Gastroesophageal sphincter (tissue), 4 donors: ENCODE measurements at regions not wholly inside any gene's neighbourhood (a gene's known extent, or its start where the extent isn't known, plus 50 kb on each side); places are given as distances from the start of the nearest gene placed in this dataset.

Source experiments
- ATAC-seq: fragments of 150-250 bp; one replicate; pipeline ENCODE4 v1.9.1; 2016; ENCODE audit warnings: mild to moderate bottlenecking, moderate library complexity
- H3K27ac ChIP-seq, 4 donors: fragments of 200-600 bp; sonication (generic) in 3 of 4; 1 replicate in 3 of 4; 2 replicates in 1 of 4; pipeline ENCODE4 v1.5.1; 2016 to 2019
- H3K27me3 ChIP-seq: fragments of 200-600 bp; sonication (generic); one replicate; pipeline ENCODE4 v1.5.1; 2019
- H3K36me3 ChIP-seq, 2 donors: fragments of 200-600 bp; sonication (generic); one replicate each; pipeline ENCODE4 v1.5.1; 2019; ENCODE audit warnings: control low read depth in 1 of 2
- H3K4me1 ChIP-seq, 3 donors: fragments of 200-600 bp; sonication (generic); 1 replicate in 2 of 3; 2 replicates in 1 of 3; pipeline ENCODE4 v1.5.1; 2016 to 2019; ENCODE audit warnings: control low read depth in 2 of 3
- H3K4me3 ChIP-seq, 2 donors: fragments of 200-600 bp; sonication (generic); one replicate each; pipeline ENCODE4 v1.5.1; 2019; ENCODE audit warnings: mild to moderate bottlenecking in 1 of 2, moderate library complexity in 1 of 2
- H3K9me3 ChIP-seq, 3 donors: fragments of 200-600 bp; sonication (generic); one replicate each; pipeline ENCODE4 v1.5.1; 2017 to 2019; ENCODE audit warnings: control low read depth in 2 of 3
- EP300 ChIP-seq: sonication (generic); formaldehyde crosslinking; IDR thresholded peaks from one replicate; pipeline ENCODE4 v1.6.1; 2017; ENCODE audit warnings: antibody characterized with exemption, mild to moderate bottlenecking
- POLR2A ChIP-seq, 2 donors: fragments of 450-650 bp; IDR thresholded peaks; one replicate each; pipeline ENCODE4 v1.6.1; 2017; ENCODE audit warnings: antibody characterized with exemption in 2 of 2, mild to moderate bottlenecking in 2 of 2, moderate library complexity in 1 of 2
- POLR2AphosphoS5 ChIP-seq: sonication (generic); formaldehyde crosslinking; IDR thresholded peaks from one replicate; pipeline ENCODE4 v1.6.1; 2017; ENCODE audit warnings: antibody characterized with exemption
- WGBS, 2 donors: methylation state at CpG; one replicate each; pipeline ENCODE4 v1.1.5; 2018; ENCODE audit warnings: low coverage in 1 of 2; 5-methylcytosine and 5-hydroxymethylcytosine counted together
- TF ChIP-seq, protein P1 (sequence below), 4 experiments: fragments of 200-600 bp in 2 of 4; fragments of 450-650 bp in 2 of 4; sonication (generic) in 1 of 4; IDR thresholded peaks; one replicate each; pipeline ENCODE4 v1.5.1; 2017 to 2019; ENCODE audit warnings: antibody characterized with exemption in 4 of 4, mild to moderate bottlenecking in 2 of 4, moderate library complexity in 2 of 4

DNA sequence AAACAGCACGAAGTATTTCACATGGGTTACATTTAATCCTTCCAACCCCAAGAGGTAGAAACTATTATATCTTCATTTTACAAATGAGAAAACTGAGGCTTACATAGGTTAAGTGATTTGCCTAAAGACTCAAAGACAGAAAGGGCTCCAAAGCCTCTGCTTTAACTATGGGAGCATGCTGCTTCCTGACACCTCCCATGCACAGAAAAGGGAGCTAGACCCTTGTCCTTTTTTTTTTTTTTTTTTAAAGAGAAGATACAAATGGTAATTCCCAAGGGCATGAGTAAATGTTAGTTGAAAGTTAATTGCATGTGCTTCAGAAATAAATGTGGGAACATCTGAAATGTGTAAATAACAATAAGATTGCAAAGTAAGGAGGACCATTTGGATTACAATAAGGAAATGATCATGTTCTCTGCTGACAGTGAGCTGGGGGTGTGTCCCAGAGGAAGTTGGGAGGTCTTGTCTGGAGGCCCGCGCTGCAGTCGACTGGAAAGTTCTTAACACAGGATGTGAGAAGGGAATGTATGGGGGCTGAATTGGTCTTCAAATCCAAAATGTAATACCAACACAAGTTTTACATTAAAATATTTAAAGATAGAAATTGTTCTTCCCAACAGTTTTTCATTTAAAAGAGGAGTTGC lies 500.3 kb downstream of the KLF12 start:
- 25 to 78% methylated on average over 1 to 4 of the region's 4 CpGs for WGBS, 2 donors
- Histone ChIP-seq H3K9me3 (no peaks in the 10 kb centered on the region), H3K27me3 (no peaks in the 10 kb centered on the region), H3K27ac (no peak overlapping the region), H3K4me1 (no peaks in the 10 kb centered on the region), H3K4me3 (no peak overlapping the region), H3K36me3 (no peaks in the 10 kb centered on the region)
- ATAC-seq, result no peak
- no peak for TF ChIP-seq POLR2AphosphoS5

DNA sequence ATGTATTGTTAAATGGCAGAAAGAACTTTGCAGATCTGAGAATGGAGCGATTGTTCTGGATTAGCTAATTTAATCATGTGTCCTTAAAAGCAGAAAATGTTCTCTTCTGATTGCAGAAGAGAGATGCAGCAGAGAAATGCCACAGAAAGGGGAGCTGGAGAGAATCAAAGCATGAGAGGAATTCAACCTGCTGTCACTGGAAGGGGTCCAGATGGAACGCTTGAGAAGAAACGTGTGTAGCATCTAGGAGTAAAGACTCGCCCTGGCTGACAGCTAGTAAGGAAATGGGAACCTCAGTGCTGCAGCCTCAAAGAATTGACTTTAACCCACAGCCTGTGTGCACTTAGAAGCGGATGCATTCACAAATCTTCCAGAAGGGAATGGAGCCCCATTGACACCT lies 502.8 kb downstream of the KLF12 start:
- Histone ChIP-seq H3K36me3 (no peaks in the 10 kb centered on the region), H3K9me3 (no peaks in the 10 kb centered on the region), H3K27me3 (no peaks in the 10 kb centered on the region), H3K4me1 (no peaks in the 10 kb centered on the region), H3K27ac (no peak overlapping the region), H3K4me3 (no peak overlapping the region)
- no peak for ATAC-seq
- TF ChIP-seq POLR2A (IDR thresholded peaks at IDR 0.05) (no peak), POLR2AphosphoS5 (no peak), EP300 (no peak)
- TF ChIP-seq, protein P1, sequence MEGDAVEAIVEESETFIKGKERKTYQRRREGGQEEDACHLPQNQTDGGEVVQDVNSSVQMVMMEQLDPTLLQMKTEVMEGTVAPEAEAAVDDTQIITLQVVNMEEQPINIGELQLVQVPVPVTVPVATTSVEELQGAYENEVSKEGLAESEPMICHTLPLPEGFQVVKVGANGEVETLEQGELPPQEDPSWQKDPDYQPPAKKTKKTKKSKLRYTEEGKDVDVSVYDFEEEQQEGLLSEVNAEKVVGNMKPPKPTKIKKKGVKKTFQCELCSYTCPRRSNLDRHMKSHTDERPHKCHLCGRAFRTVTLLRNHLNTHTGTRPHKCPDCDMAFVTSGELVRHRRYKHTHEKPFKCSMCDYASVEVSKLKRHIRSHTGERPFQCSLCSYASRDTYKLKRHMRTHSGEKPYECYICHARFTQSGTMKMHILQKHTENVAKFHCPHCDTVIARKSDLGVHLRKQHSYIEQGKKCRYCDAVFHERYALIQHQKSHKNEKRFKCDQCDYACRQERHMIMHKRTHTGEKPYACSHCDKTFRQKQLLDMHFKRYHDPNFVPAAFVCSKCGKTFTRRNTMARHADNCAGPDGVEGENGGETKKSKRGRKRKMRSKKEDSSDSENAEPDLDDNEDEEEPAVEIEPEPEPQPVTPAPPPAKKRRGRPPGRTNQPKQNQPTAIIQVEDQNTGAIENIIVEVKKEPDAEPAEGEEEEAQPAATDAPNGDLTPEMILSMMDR (IDR thresholded peaks at IDR 0.05), result no peak
- 29 to 35% methylated on average over 4 to 5 of the region's 5 CpGs for WGBS, 2 donors

DNA sequence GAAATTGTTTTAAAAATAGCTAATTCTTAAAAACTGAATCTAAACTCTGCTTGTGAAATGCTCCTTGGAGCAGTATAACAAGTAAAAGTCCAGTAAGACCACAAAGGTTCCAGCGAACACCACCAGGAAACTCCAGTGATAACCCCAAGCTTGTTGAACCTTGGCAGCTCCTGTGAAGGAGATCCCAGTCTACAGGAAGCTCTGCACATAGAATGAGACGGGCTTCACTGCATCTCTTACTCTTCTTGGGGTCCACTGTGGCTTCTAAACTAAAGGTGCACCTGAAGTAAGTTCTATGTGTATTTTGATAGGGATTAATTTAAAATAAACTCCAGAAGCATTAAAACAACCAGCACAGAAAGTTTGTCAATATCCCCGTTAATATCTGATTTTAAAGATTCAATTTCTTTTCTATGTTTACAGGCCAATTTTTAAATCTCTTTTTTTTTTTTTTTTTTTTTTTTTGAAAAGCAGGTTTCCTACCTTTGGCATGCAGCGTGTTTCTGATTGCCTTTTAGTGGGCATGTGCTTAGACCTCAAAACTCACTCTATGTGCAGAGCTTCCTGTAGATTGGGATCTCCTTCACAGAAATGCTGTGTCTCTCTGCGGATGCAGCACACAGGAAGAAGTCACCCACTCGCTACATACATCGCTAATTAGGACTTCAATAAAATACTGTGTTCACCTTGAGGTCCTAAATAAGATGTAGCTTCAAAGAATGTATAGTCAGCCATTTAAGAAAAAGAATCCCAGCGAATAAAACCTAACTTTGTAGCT lies 508.5 kb downstream of the KLF12 start:
- TF ChIP-seq POLR2A (IDR thresholded peaks at IDR 0.05), result no peak
- no peak for TF ChIP-seq POLR2AphosphoS5
- TF ChIP-seq EP300, result no peak
- TF ChIP-seq, protein P1 (IDR thresholded peaks at IDR 0.05), result no peak
- Histone ChIP-seq H3K27me3 (no peaks in the 10 kb centered on the region), H3K27ac (no peak overlapping the region), H3K4me1 (no peaks in the 10 kb centered on the region), H3K36me3 (no peaks in the 10 kb centered on the region), H3K4me3 (no peak overlapping the region), H3K9me3 (no peaks in the 10 kb centered on the region)
- 83 to 90% methylated on average over 6 to 8 of the region's 8 CpGs for WGBS, 2 donors
- no peak for ATAC-seq

DNA sequence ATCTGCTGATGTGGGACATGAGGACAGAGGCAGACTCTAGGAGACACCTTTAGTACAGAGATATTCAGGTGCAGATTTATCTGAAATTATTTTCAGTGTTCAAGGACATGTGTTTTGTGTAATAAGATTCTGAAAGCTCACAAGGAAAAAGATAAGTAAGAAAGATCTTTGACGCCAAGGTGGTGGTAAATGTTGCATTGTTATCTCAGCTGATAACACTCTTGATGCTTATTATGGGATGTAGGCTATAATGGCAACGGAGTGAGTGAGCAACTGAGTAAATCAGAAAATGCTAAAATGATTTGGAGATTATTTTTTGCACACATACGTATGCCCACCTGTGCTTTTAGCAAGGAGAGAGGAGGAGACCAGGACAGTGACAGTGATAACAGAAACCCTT lies 510.9 kb downstream of the KLF12 start:
- Histone ChIP-seq H3K9me3 (no peaks in the 10 kb centered on the region), H3K4me3 (no peak overlapping the region), H3K27me3 (no peaks in the 10 kb centered on the region), H3K36me3 (no peaks in the 10 kb centered on the region), H3K27ac (no peak overlapping the region), H3K4me1 (no peaks in the 10 kb centered on the region)
- WGBS, 2 donors, result 78 to 80% methylated on average over 3 of the region's 3 CpGs
- no peak for ATAC-seq
- TF ChIP-seq, protein P1 (IDR thresholded peaks at IDR 0.05), result no peak
- no peak for TF ChIP-seq POLR2AphosphoS5

DNA sequence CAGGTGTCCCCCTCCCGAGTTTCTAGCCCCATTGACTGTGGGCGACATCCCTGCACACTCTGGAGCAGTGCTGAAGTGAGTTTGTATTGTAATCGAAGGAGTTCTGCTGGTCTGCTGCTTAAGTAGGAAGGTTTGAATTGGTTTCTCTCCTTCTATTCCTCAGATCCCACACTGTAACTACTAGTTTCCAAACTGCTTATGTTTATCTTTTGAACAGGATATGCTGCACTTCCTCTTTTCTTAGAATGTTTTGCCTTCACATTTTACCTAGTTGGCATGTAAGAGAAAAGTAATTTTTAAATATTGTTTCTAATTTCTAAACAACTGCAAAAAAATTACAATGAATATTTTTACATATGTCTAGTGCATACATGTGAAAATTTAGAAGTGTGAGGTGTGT lies 511.8 kb downstream of the KLF12 start:
- TF ChIP-seq POLR2A (IDR thresholded peaks at IDR 0.05), result no peak
- TF ChIP-seq, protein P1 (IDR thresholded peaks at IDR 0.05), result no peak
- TF ChIP-seq EP300, result no peak
- no peak for TF ChIP-seq POLR2AphosphoS5
- WGBS, 2 donors, result 69 to 100% methylated on average over 2 to 3 of the region's 3 CpGs
- H3K27me3 ChIP-seq, result peaks cover 4% of the 10 kb centered on the region
- no peaks in the 10 kb centered on the region for H3K9me3 ChIP-seq
- H3K27ac ChIP-seq, result no peak overlapping the region
- no peak overlapping the region for H3K4me3 ChIP-seq
- H3K36me3 ChIP-seq, result no peaks in the 10 kb centered on the region
- H3K4me1 ChIP-seq, result no peaks in the 10 kb centered on the region
- no peak for ATAC-seq
